ENCODE measurements at regions not wholly inside any gene's neighbourhood (a gene's known extent, or its start where the extent isn't known, plus 50 kb on each side); places are given as distances from the start of the nearest gene placed in this dataset.
"Not testable (repeated sequence)": the region's sequence is repeated elsewhere in the genome, so short reads cannot be mapped to it uniquely, and the experiment has no call there.

GRCh38 chr16:35102780-35103403 lies 1643.5 kb downstream of the TP53TG3F start:
- Mint-ChIP-seq H3K36me3 (ENCODE audit: low read depth) (no peaks in the 10 kb centered on the region), H3K4me3 (no peak overlapping the region), H3K27me3 (no peaks in the 10 kb centered on the region), H3K9me3 (peaks cover 24% of the 10 kb centered on the region), H3K4me1 (ENCODE audit: low read depth) (no peaks in the 10 kb centered on the region), H3K27ac (no peak overlapping the region)
- DNase-seq, result no peak

GRCh38 chr16:35111772-35112171 lies 1652.4 kb downstream of the TP53TG3F start:
- H3K4me1 Mint-ChIP-seq (ENCODE audit: low read depth); H3K27me3 Mint-ChIP-seq; H3K36me3 Mint-ChIP-seq (ENCODE audit: low read depth); DNase-seq; H3K27ac Mint-ChIP-seq; H3K4me3 Mint-ChIP-seq: not testable (repeated sequence)
- H3K9me3 Mint-ChIP-seq, result peaks cover 18% of the 10 kb centered on the region

- H3K36me3 Mint-ChIP-seq (ENCODE audit: low read depth), result no peaks in the 10 kb centered on the region
- H3K27ac Mint-ChIP-seq, result no peak overlapping the region
- no peaks in the 10 kb centered on the region for H3K4me1 Mint-ChIP-seq (ENCODE audit: low read depth)
- DNase-seq, result no peak
- H3K27me3 Mint-ChIP-seq, result no peaks in the 10 kb centered on the region
- H3K9me3 Mint-ChIP-seq, result peaks cover 26% of the 10 kb centered on the region
- no peak overlapping the region for H3K4me3 Mint-ChIP-seq
These were observed 1672.0 kb downstream of the TP53TG3F start for GRCh38 chr16:35131429-35131828.

- DNase-seq, result no peak
- H3K27me3 Mint-ChIP-seq, result no peaks in the 10 kb centered on the region
- H3K36me3 Mint-ChIP-seq (ENCODE audit: low read depth), result no peaks in the 10 kb centered on the region
- H3K27ac Mint-ChIP-seq, result no peak overlapping the region
- peaks cover 24% of the 10 kb centered on the region for H3K9me3 Mint-ChIP-seq
- no peak overlapping the region for H3K4me3 Mint-ChIP-seq
- no peaks in the 10 kb centered on the region for H3K4me1 Mint-ChIP-seq (ENCODE audit: low read depth)
These were observed 1675.1 kb downstream of the TP53TG3F start for GRCh38 chr16:35134471-35134870.

GRCh38 chr16:35140293-35140986 lies 1681.0 kb downstream of the TP53TG3F start:
- Mint-ChIP-seq H3K4me3 (no peak overlapping the region), H3K9me3 (peaks cover 34% of the 10 kb centered on the region), H3K4me1 (ENCODE audit: low read depth) (no peaks in the 10 kb centered on the region), H3K36me3 (ENCODE audit: low read depth) (peaks cover 5% of the 10 kb centered on the region), H3K27ac (no peak overlapping the region), H3K27me3 (no peaks in the 10 kb centered on the region)
- DNase-seq, result no peak

- Mint-ChIP-seq H3K4me1 (ENCODE audit: low read depth) (no peaks in the 10 kb centered on the region), H3K9me3 (peaks cover 34% of the 10 kb centered on the region), H3K36me3 (ENCODE audit: low read depth) (peaks cover 5% of the 10 kb centered on the region), H3K27me3 (no peaks in the 10 kb centered on the region), H3K27ac (no peak overlapping the region), H3K4me3 (no peak overlapping the region)
- DNase-seq, result no peak
These were observed 1681.9 kb downstream of the TP53TG3F start for GRCh38 chr16:35141303-35141702.

GRCh38 chr16:35142147-35142808 lies 1682.9 kb downstream of the TP53TG3F start:
- H3K9me3 Mint-ChIP-seq, result peaks cover 35% of the 10 kb centered on the region
- no peak overlapping the region for H3K4me3 Mint-ChIP-seq
- no peaks in the 10 kb centered on the region for H3K27me3 Mint-ChIP-seq
- no peak overlapping the region for H3K27ac Mint-ChIP-seq
- peaks cover 5% of the 10 kb centered on the region for H3K36me3 Mint-ChIP-seq (ENCODE audit: low read depth)
- no peak for DNase-seq
- H3K4me1 Mint-ChIP-seq (ENCODE audit: low read depth), result no peaks in the 10 kb centered on the region

- Mint-ChIP-seq H3K27ac (no peak overlapping the region), H3K4me1 (ENCODE audit: low read depth) (no peaks in the 10 kb centered on the region), H3K36me3 (ENCODE audit: low read depth) (peaks cover 5% of the 10 kb centered on the region), H3K4me3 (no peak overlapping the region), H3K27me3 (no peaks in the 10 kb centered on the region), H3K9me3 (peaks cover 36% of the 10 kb centered on the region)
- DNase-seq, result no peak
These were observed 1683.4 kb downstream of the TP53TG3F start for GRCh38 chr16:35142809-35143192.

- H3K27me3 Mint-ChIP-seq, result no peaks in the 10 kb centered on the region
- peaks cover 5% of the 10 kb centered on the region for H3K36me3 Mint-ChIP-seq (ENCODE audit: low read depth)
- H3K9me3 Mint-ChIP-seq, result peaks cover 36% of the 10 kb centered on the region
- no peak overlapping the region for H3K4me3 Mint-ChIP-seq
- no peaks in the 10 kb centered on the region for H3K4me1 Mint-ChIP-seq (ENCODE audit: low read depth)
- DNase-seq, result no peak
- H3K27ac Mint-ChIP-seq, result no peak overlapping the region
These were observed 1685.0 kb downstream of the TP53TG3F start for GRCh38 chr16:35144212-35144932.

GRCh38 chr16:35146031-35146710 lies 1686.8 kb downstream of the TP53TG3F start:
- DNase-seq, result no peak
- peaks cover 5% of the 10 kb centered on the region for H3K36me3 Mint-ChIP-seq (ENCODE audit: low read depth)
- H3K27ac Mint-ChIP-seq, result no peak overlapping the region
- H3K9me3 Mint-ChIP-seq, result peaks cover 22% of the 10 kb centered on the region
- H3K27me3 Mint-ChIP-seq, result no peaks in the 10 kb centered on the region
- H3K4me3 Mint-ChIP-seq, result no peak overlapping the region
- H3K4me1 Mint-ChIP-seq (ENCODE audit: low read depth), result no peaks in the 10 kb centered on the region

- Mint-ChIP-seq H3K4me1 (ENCODE audit: low read depth) (no peaks in the 10 kb centered on the region), H3K27ac (no peak overlapping the region), H3K27me3 (no peaks in the 10 kb centered on the region), H3K36me3 (ENCODE audit: low read depth) (peaks cover 5% of the 10 kb centered on the region), H3K4me3 (no peak overlapping the region), H3K9me3 (peaks cover 25% of the 10 kb centered on the region)
- DNase-seq, result no peak
These were observed 1687.5 kb downstream of the TP53TG3F start for GRCh38 chr16:35146723-35147458.

GRCh38 chr16:35147556-35148504 lies 1688.4 kb downstream of the TP53TG3F start:
- H3K9me3 Mint-ChIP-seq, result peaks cover 24% of the 10 kb centered on the region
- peaks cover 5% of the 10 kb centered on the region for H3K36me3 Mint-ChIP-seq (ENCODE audit: low read depth)
- H3K4me1 Mint-ChIP-seq (ENCODE audit: low read depth), result no peaks in the 10 kb centered on the region
- no peak for DNase-seq
- H3K27me3 Mint-ChIP-seq, result no peaks in the 10 kb centered on the region
- no peak overlapping the region for H3K4me3 Mint-ChIP-seq
- no peak overlapping the region for H3K27ac Mint-ChIP-seq

GRCh38 chr16:35148748-35149147 lies 1689.3 kb downstream of the TP53TG3F start:
- no peaks in the 10 kb centered on the region for H3K27me3 Mint-ChIP-seq
- no peak for DNase-seq
- no peaks in the 10 kb centered on the region for H3K4me1 Mint-ChIP-seq (ENCODE audit: low read depth)
- H3K36me3 Mint-ChIP-seq (ENCODE audit: low read depth), result peaks cover 5% of the 10 kb centered on the region
- peaks cover 27% of the 10 kb centered on the region for H3K9me3 Mint-ChIP-seq
- H3K27ac Mint-ChIP-seq, result no peak overlapping the region
- H3K4me3 Mint-ChIP-seq, result no peak overlapping the region
